Right atrium auricular region (tissue), 2 donors: ENCODE measurements at regions not wholly inside any gene's neighbourhood (a gene's known extent, or its start where the extent isn't known, plus 50 kb on each side); places are given as distances from the start of the nearest gene placed in this dataset.
"Not testable (repeated sequence)": the region's sequence is repeated elsewhere in the genome, so short reads cannot be mapped to it uniquely, and the experiment has no call there.

Experiments
- DNase-seq: peaks from one replicate; pipeline ENCODE4 v3.0.0-alpha.2; 2019; ENCODE audit warnings: low spot score
- H3K27ac ChIP-seq, 2 donors: fragments of 200-600 bp; sonication (generic); 1 replicate in 1 of 2; 2 replicates in 1 of 2; pipeline ENCODE4 v1.5.1; 2016 to 2019
- H3K27me3 ChIP-seq, 2 donors: fragments of 200-600 bp; sonication (generic); one replicate each; pipeline versions ENCODE4 v1.5.1 to v1.6.0; 2017 to 2019
- H3K36me3 ChIP-seq: fragments of 200-600 bp; sonication (generic); one replicate; pipeline ENCODE4 v1.5.1; 2016
- H3K4me1 ChIP-seq, 2 donors: fragments of 200-600 bp; sonication (generic); one replicate each; pipeline versions ENCODE4 v1.5.1 to v1.6.0; 2017 to 2019
- H3K4me3 ChIP-seq, 2 donors: fragments of 200-600 bp; sonication (generic); 1 replicate in 1 of 2; 2 replicates in 1 of 2; pipeline ENCODE4 v1.5.1; 2017 to 2019; ENCODE audit warnings: mild to moderate bottlenecking in 1 of 2, moderate library complexity in 1 of 2
- H3K9me3 ChIP-seq, 2 donors: fragments of 200-600 bp; sonication (generic); one replicate each; pipeline ENCODE4 v1.5.1; 2019
- TF ChIP-seq, protein P1 (sequence below), 2 donors: fragments of 200-600 bp; sonication (generic); IDR thresholded peaks; one replicate each; pipeline ENCODE4 v1.5.1; 2019; ENCODE audit warnings: antibody characterized with exemption in 2 of 2

DNA sequence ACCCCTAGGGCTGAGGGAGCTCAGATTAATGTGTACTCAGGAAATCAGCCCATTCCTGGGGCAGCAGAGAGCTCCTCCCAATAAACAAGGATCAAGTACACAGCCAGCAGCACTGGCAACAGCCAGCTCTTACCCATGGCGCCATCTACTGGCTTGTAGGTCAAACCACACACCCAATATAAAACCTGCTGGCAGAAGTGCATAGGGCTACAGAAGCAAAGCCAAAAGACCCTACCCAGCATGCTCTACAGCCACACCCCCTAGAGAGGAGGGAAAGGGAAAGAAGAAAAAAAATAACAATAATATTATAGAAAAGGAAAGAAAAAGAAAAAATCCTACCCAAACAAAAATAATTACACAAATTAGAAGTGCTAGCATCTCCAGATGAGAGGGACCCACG lies 127.5 kb upstream of the PABPC3 start:
- not testable (repeated sequence) for H3K27me3 ChIP-seq, H3K9me3 ChIP-seq, H3K4me1 ChIP-seq, H3K27ac ChIP-seq, H3K36me3 ChIP-seq, DNase-seq
- TF ChIP-seq, protein P1, sequence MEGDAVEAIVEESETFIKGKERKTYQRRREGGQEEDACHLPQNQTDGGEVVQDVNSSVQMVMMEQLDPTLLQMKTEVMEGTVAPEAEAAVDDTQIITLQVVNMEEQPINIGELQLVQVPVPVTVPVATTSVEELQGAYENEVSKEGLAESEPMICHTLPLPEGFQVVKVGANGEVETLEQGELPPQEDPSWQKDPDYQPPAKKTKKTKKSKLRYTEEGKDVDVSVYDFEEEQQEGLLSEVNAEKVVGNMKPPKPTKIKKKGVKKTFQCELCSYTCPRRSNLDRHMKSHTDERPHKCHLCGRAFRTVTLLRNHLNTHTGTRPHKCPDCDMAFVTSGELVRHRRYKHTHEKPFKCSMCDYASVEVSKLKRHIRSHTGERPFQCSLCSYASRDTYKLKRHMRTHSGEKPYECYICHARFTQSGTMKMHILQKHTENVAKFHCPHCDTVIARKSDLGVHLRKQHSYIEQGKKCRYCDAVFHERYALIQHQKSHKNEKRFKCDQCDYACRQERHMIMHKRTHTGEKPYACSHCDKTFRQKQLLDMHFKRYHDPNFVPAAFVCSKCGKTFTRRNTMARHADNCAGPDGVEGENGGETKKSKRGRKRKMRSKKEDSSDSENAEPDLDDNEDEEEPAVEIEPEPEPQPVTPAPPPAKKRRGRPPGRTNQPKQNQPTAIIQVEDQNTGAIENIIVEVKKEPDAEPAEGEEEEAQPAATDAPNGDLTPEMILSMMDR (IDR thresholded peaks at IDR 0.05) = peak in 1 of 2 donors; percentile 53
- peak overlapping the region in 1 of 2 donors; percentile 39 for H3K4me3 ChIP-seq

DNA sequence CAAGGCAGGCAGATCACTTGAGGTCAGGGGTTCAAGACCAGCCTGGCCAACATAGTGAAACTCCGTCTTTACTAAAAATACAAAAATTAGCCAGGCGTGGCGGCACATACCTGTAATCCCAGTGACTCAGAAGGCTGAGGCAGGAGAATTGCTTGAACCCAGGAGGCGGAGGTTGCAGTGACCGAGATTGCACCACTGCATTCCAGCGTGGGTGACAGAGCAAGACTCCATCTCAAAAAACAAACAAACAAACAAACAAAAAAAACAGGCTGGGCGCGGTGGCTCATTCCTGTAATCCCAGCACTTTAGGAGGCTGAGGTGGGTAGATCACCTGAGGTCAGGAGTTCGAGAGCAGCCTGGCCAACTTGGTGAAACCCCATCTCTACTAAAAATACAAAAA lies 122.8 kb upstream of the PABPC3 start:
- not testable (repeated sequence) for DNase-seq, H3K27ac ChIP-seq, H3K27me3 ChIP-seq, H3K36me3 ChIP-seq, H3K9me3 ChIP-seq, H3K4me3 ChIP-seq, H3K4me1 ChIP-seq

DNA sequence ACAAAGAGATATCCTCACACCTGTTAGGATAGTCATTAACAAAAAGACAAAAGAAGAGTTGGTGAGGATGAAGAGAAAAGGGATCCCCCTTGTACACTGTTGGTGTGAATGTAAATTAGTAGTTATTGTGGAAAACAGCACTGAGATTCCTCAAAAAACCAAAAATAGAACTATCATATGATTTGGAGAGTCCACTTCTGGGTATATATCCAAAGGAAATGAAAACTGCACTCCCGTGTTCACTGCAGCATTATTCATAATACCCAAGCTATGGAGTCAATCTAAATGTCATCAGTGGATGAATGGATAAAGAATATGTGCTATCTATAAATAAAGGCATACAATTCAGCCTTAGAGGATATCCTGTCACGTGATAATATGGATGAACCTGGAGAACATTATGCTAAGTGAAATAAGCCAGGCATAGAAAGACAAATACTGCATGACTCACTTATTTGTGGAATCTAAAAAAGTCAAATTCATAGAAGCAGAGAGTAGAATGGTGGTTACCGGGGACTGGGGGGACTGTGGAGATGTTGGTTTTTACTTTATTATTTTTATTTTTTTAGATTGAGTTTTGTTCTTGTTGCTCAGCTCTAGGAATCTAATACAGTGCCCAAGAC lies 114.6 kb upstream of the PABPC3 start:
- H3K4me1 ChIP-seq, H3K36me3 ChIP-seq, H3K27me3 ChIP-seq, H3K9me3 ChIP-seq, DNase-seq, H3K27ac ChIP-seq, H3K4me3 ChIP-seq: not testable (repeated sequence)

DNA sequence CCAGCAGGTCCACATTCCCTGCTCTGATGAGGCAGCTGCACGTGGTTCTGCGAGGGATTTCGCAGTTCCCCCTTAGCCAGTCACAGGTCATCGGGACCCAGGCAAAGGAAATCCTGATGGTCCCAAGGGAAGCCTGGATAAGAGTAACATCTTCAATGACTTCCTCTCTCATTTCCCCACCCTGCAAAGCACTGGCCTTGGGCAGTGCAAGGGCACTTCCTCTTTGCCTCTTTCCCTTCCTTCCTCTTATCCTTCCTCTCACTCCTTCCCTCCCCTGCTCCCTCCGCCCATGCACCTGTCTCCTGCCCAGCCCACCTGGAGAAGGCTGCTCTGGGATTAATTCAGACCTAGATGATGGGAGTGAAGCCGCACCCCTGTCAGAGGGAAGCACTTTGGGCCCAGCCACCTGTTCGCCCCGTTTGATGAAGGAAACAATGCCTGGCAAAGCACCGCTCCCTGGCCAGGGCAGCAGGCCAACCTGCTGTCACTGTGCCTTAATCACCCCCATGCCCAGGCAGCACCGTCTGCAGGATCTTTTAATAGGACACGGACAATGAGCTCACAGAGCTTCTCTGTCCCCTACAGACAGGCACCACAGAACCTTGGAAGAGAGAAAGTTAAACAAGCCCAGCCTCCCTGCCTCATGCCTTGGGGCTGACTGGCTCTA lies 113.5 kb upstream of the PABPC3 start:
- Histone ChIP-seq H3K4me1 (no peaks in the 10 kb centered on the region), H3K27me3 (no peaks in the 10 kb centered on the region), H3K4me3 (no peak overlapping the region), H3K27ac (no peak overlapping the region), H3K9me3 (no peaks in the 10 kb centered on the region), H3K36me3 (no peaks in the 10 kb centered on the region)
- DNase-seq = peak; percentile 48
- TF ChIP-seq, protein P1 (IDR thresholded peaks at IDR 0.05) = no peak

DNA sequence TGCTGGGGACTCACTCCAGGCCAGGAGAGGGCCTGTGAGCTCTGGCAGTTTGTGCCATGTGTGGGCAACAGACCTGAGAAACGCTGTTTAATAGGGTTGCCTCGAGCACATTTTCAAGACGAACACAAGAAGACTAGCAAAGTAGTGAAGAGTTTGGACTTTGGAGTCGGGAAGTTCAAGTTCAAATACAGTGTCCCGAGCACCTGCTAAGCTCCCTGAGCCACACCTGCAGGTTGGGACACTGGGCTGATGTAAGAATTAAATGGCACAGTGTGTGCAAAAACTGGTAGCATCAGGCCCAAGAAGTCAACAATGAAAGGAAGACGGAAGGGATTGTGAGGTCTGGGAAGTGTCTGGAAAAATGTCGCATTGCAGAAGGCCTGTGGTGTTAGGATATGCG lies 112.8 kb upstream of the PABPC3 start:
- Histone ChIP-seq H3K4me3 (no peak overlapping the region), H3K27me3 (no peaks in the 10 kb centered on the region), H3K4me1 (no peaks in the 10 kb centered on the region), H3K27ac (no peak overlapping the region), H3K9me3 (no peaks in the 10 kb centered on the region), H3K36me3 (no peaks in the 10 kb centered on the region)
- TF ChIP-seq, protein P1 (IDR thresholded peaks at IDR 0.05) = no peak
- no peak for DNase-seq

DNA sequence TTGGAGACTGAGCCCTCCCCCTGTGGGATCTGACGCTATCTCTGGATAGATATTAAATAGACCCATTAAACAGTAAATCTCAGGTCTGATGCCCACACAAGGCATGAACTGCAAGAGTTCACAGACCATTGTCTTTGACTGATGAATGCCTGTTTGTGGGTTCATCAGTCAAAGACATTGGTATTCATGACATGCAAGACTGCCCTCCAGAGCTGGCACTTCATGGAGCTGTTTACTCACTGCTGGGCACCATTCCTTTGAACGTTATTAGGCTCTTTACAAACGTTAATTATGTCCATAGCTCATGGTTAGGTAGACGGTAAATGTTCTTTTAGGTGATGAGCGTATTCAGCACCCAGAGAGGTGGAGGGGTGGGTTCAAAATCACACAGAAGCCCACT lies 111.8 kb upstream of the PABPC3 start:
- no peak for DNase-seq
- H3K27ac ChIP-seq = no peak overlapping the region
- H3K9me3 ChIP-seq = no peaks in the 10 kb centered on the region
- no peak overlapping the region for H3K4me3 ChIP-seq
- H3K27me3 ChIP-seq = no peaks in the 10 kb centered on the region
- no peaks in the 10 kb centered on the region for H3K36me3 ChIP-seq
- TF ChIP-seq, protein P1 (IDR thresholded peaks at IDR 0.05) = no peak
- no peaks in the 10 kb centered on the region for H3K4me1 ChIP-seq

DNA sequence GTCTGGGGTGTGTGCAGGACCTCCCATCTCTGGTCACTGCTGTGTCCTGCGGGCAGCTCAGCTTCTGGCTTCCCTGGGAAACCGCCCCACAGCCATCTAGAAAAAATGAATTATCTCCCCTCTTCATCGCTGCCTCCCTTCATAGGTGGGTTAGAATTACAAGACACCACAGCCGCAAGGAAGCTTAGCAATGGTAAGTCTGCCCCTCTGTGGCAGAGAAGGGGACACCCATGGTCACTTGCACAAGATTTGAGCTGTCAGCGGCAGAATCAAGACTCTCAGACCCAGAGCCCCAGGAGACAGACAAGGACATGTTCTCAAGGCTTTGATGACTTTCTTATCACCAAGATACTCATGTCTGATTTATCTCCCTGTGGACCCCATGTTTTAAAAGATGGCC lies 110.8 kb upstream of the PABPC3 start:
- no peak overlapping the region for H3K27ac ChIP-seq
- TF ChIP-seq, protein P1 (IDR thresholded peaks at IDR 0.05) = no peak
- H3K27me3 ChIP-seq = no peaks in the 10 kb centered on the region
- H3K9me3 ChIP-seq = no peaks in the 10 kb centered on the region
- H3K36me3 ChIP-seq = no peaks in the 10 kb centered on the region
- H3K4me3 ChIP-seq = no peak overlapping the region
- no peak for DNase-seq
- no peaks in the 10 kb centered on the region for H3K4me1 ChIP-seq
